ENCODE measurements at regions not wholly inside any gene's neighbourhood (a gene's known extent, or its start where the extent isn't known, plus 50 kb on each side); places are given as distances from the start of the nearest gene placed in this dataset.

DNA sequence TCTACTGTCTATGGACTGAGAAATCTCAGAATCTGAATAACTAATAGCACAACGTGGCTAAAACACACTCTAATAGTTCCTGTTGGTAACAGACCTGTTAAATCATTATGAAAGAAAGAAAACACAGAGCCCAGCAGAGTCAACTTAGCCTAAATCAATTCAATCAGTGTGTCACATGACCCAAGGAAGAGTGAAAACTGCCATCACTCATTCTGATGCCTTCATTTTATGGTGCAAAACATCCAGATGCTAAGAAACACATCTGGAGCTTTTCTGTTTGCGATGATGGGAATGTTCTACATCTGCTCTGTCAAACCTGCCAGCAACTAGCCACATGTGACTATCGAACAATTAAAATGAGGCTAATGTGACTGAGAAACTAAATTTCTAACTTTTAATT, 295.7 kb upstream of the TRIB2 start:
- Mint-ChIP-seq H3K9me3 (no peaks in the 10 kb centered on the region), H3K4me3 (no peak overlapping the region), H3K27ac (no peak overlapping the region), H3K27me3 (ENCODE audit: insufficient read depth) (no peaks in the 10 kb centered on the region), H3K4me1 (no peaks in the 10 kb centered on the region), H3K36me3 (ENCODE audit: low read depth) (no peaks in the 10 kb centered on the region)
- Histone ChIP-seq H3K9me3 (ENCODE audit: control insufficient read depth, low read length) (no peaks in the 10 kb centered on the region), H3K9ac (ENCODE audit: extremely low read depth, low read length, poor library complexity, severe bottlenecking) (no peak overlapping the region), H3K36me3 (ENCODE audit: control insufficient read depth, insufficient read depth, low read length) (no peaks in the 10 kb centered on the region), H3K27me3 (ENCODE audit: control insufficient read depth, insufficient read depth, low read length, poor library complexity, severe bottlenecking) (no peaks in the 10 kb centered on the region), H3K4me1 (ENCODE audit: control insufficient read depth, insufficient read depth, low read length) (no peaks in the 10 kb centered on the region), H3K27ac (ENCODE audit: low read depth, low read length) (no peak overlapping the region), H3K4me3 (ENCODE audit: low read length) (no peak overlapping the region)
- 87 to 94% methylated on average over 3 of the region's 3 CpGs for WGBS, 2 experiments (ENCODE audit: insufficient coverage in 1 of 2, insufficient read length in 1 of 2)
- DNase-seq = no peak
- TF ChIP-seq, protein P1, sequence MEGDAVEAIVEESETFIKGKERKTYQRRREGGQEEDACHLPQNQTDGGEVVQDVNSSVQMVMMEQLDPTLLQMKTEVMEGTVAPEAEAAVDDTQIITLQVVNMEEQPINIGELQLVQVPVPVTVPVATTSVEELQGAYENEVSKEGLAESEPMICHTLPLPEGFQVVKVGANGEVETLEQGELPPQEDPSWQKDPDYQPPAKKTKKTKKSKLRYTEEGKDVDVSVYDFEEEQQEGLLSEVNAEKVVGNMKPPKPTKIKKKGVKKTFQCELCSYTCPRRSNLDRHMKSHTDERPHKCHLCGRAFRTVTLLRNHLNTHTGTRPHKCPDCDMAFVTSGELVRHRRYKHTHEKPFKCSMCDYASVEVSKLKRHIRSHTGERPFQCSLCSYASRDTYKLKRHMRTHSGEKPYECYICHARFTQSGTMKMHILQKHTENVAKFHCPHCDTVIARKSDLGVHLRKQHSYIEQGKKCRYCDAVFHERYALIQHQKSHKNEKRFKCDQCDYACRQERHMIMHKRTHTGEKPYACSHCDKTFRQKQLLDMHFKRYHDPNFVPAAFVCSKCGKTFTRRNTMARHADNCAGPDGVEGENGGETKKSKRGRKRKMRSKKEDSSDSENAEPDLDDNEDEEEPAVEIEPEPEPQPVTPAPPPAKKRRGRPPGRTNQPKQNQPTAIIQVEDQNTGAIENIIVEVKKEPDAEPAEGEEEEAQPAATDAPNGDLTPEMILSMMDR (conservative IDR thresholded peaks at IDR 0.05) = no peak

DNA sequence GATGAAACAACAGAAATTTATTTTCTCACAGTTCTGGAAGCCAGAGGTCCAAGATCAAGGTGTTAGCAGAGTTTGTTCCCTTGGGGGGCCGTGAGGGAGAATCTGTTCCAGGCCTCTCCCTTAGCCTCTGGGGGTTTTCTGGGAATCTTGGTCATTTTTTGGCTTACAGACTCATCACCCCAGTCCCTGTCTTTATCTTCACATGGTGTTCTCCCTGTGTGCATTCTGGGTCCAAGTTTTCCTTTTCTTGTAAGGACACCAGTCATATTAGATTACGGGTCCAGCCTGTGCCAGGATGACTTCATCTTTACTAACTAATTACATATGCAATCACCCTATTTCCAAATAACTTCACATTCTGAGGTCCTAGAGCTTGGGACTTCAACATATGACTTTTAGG, 292.5 kb upstream of the TRIB2 start:
- Histone ChIP-seq H3K27me3 (ENCODE audit: control insufficient read depth, insufficient read depth, low read length, poor library complexity, severe bottlenecking) (no peaks in the 10 kb centered on the region), H3K9ac (ENCODE audit: extremely low read depth, low read length, poor library complexity, severe bottlenecking) (no peak overlapping the region), H3K36me3 (ENCODE audit: control insufficient read depth, insufficient read depth, low read length) (no peaks in the 10 kb centered on the region), H3K9me3 (ENCODE audit: control insufficient read depth, low read length) (no peaks in the 10 kb centered on the region), H3K27ac (ENCODE audit: low read depth, low read length) (no peak overlapping the region), H3K4me1 (ENCODE audit: control insufficient read depth, insufficient read depth, low read length) (no peaks in the 10 kb centered on the region), H3K4me3 (ENCODE audit: low read length) (no peak overlapping the region)
- Mint-ChIP-seq H3K9me3 (no peaks in the 10 kb centered on the region), H3K27me3 (ENCODE audit: insufficient read depth) (no peaks in the 10 kb centered on the region), H3K4me1 (peaks cover 16% of the 10 kb centered on the region), H3K4me3 (no peak overlapping the region), H3K36me3 (ENCODE audit: low read depth) (no peaks in the 10 kb centered on the region), H3K27ac (no peak overlapping the region)
- 83 to 90% methylated on average over 2 of the region's 2 CpGs for WGBS, 2 experiments (ENCODE audit: insufficient coverage in 1 of 2, insufficient read length in 1 of 2)
- TF ChIP-seq, protein P1 (conservative IDR thresholded peaks at IDR 0.05) = no peak
- no peak for DNase-seq

DNA sequence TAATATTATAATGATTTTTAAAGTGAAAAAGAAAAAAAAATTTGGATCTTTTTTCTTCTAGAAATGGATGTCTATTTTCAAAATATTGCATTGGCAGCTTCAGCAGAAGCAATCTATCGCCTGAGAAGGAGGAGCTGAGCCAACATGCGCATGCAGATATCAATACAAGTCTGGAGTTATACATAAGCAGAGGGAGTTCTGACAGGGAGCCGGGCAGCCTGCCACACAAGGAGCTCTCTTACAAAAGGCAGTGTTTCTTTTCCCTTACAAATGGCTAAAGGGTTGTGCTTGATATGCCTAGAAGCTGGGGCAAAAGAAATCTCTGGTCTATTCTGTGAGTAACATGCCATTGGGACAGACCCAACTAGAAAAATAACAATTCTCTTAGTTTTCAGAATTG, 291.9 kb upstream of the TRIB2 start:
- H3K9ac ChIP-seq (ENCODE audit: extremely low read depth, low read length, poor library complexity, severe bottlenecking) = no peak overlapping the region
- no peaks in the 10 kb centered on the region for H3K4me1 ChIP-seq (ENCODE audit: control insufficient read depth, insufficient read depth, low read length)
- Mint-ChIP-seq H3K9me3 (no peaks in the 10 kb centered on the region), H3K4me3 (no peak overlapping the region), H3K36me3 (ENCODE audit: low read depth) (no peaks in the 10 kb centered on the region), H3K27ac (no peak overlapping the region), H3K4me1 (peaks cover 18% of the 10 kb centered on the region), H3K27me3 (ENCODE audit: insufficient read depth) (no peaks in the 10 kb centered on the region)
- DNase-seq = no peak
- no peaks in the 10 kb centered on the region for H3K27me3 ChIP-seq (ENCODE audit: control insufficient read depth, insufficient read depth, low read length, poor library complexity, severe bottlenecking)
- no peak overlapping the region for H3K4me3 ChIP-seq (ENCODE audit: low read length)
- 66 to 85% methylated on average over 3 of the region's 3 CpGs for WGBS, 2 experiments (ENCODE audit: insufficient coverage in 1 of 2, insufficient read length in 1 of 2)
- no peak overlapping the region for H3K27ac ChIP-seq (ENCODE audit: low read depth, low read length)
- H3K9me3 ChIP-seq (ENCODE audit: control insufficient read depth, low read length) = no peaks in the 10 kb centered on the region
- TF ChIP-seq, protein P1 (conservative IDR thresholded peaks at IDR 0.05) = no peak
- H3K36me3 ChIP-seq (ENCODE audit: control insufficient read depth, insufficient read depth, low read length) = no peaks in the 10 kb centered on the region

Data from endodermal cell (in vitro differentiated cells).